IPS-15b (cell line): ENCODE measurements at regions not wholly inside any gene's neighbourhood (a gene's known extent, or its start where the extent isn't known, plus 50 kb on each side); places are given as distances from the start of the nearest gene placed in this dataset.

ENCODE experiments used
- H3K27me3 ChIP-seq: one replicate; pipeline ENCODE4 v1.6.1; 2013; ENCODE audit warnings: low read length; ENCODE audit not compliant: control insufficient read depth, insufficient read depth
- H3K36me3 ChIP-seq: one replicate; pipeline ENCODE4 v1.6.1; 2013; ENCODE audit warnings: low read length; ENCODE audit not compliant: control insufficient read depth, insufficient read depth
- H3K4me1 ChIP-seq: one replicate; pipeline ENCODE4 v1.6.1; 2013; ENCODE audit warnings: mild to moderate bottlenecking, low read length; ENCODE audit not compliant: control insufficient read depth, insufficient read depth
- H3K4me3 ChIP-seq: one replicate; pipeline ENCODE4 v1.5.1; 2013; ENCODE audit warnings: low read depth, low read length
- H3K9ac ChIP-seq: one replicate; pipeline ENCODE4 v1.6.1; 2013; ENCODE audit warnings: low read depth, mild to moderate bottlenecking, low read length
- H3K9me3 ChIP-seq: one replicate; pipeline ENCODE4 v1.6.1; 2013; ENCODE audit warnings: mild to moderate bottlenecking, low read length; ENCODE audit not compliant: control insufficient read depth, insufficient read depth

DNA sequence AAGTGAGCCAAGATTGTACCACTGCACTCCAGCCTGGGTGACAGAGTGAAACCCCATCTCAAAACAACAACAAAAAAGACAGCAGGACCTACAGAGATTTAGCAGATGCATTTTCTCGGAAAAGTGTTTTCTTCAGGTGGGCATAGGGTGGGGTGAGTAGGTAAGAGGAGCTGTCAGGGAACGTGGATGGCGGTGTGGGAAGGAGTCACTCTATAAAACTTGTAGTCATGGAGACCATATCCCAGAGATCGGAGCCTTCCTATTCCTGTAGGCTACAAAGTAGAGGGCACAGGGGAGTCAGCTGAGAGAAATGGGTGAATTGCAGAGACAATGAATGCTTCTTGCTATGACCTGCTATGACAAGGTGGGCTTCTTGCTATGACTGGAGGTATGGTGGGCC lies 283.0 kb upstream of the FOXK1 start:
- no peak overlapping the region for H3K9ac ChIP-seq
- H3K36me3 ChIP-seq: no peaks in the 10 kb centered on the region
- H3K9me3 ChIP-seq: peaks cover 3% of the 10 kb centered on the region
- no peak overlapping the region for H3K4me3 ChIP-seq
- no peaks in the 10 kb centered on the region for H3K27me3 ChIP-seq
- no peaks in the 10 kb centered on the region for H3K4me1 ChIP-seq

DNA sequence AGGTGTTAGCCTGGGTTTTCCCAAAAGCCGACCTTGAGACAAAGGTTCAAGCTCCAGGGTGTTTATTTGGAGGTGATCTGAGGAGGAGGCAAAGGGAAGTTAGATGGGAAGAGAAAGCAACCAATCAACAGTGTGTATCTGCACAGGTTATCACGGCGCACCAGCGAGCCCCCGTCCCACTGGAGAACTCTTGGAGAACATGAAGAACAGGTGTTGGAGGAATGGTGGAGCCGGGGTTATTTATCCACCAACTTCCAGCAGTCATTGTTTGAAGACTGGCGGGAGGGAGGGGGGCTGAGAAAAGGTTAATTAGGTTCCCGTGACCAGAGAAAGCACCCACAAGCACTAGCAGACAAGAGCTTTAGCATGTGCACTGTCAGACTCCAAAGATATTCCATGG lies 282.5 kb upstream of the FOXK1 start:
- no peaks in the 10 kb centered on the region for H3K36me3 ChIP-seq
- no peaks in the 10 kb centered on the region for H3K27me3 ChIP-seq
- no peak overlapping the region for H3K9ac ChIP-seq
- H3K4me3 ChIP-seq: no peak overlapping the region
- H3K9me3 ChIP-seq: peaks cover 3% of the 10 kb centered on the region
- no peaks in the 10 kb centered on the region for H3K4me1 ChIP-seq

DNA sequence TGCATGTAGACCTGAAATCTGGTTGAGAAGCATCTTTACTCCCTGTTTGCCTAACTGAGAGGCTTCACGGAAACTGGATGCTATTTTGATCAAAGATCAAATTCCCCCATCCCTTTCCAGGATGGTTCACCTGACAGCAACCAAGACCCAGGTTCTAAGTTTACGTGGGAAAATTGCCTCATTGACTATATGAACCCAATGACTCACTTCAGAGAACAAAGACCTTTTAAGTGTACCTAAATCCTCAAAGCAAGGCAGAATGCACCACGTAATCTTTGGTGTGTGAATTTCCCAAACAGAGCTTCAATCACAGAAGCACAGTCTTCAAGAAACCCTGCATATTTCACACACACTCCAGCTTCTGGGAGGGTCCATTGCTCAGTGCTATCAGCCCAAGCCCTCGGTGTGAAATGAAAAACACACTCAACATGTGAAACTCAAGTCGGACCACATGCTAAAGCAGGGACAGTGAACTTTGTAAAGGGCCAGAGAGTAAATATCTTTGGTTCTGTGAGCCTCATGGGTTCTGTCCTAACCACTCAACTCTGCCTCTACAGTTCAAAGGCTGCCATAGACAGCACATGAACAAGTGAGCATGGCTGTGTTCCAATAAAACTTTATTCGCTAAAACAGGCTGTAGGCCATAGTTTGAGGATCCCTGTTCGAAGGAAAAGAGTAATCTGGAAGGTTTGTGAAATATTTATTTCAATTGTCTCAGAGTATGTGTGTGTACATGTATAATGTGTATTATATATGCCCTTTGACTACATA lies 275.6 kb upstream of the FOXK1 start:
- Histone ChIP-seq H3K36me3 (no peaks in the 10 kb centered on the region), H3K9me3 (no peaks in the 10 kb centered on the region), H3K9ac (no peak overlapping the region), H3K4me1 (no peaks in the 10 kb centered on the region), H3K27me3 (no peaks in the 10 kb centered on the region), H3K4me3 (no peak overlapping the region)

DNA sequence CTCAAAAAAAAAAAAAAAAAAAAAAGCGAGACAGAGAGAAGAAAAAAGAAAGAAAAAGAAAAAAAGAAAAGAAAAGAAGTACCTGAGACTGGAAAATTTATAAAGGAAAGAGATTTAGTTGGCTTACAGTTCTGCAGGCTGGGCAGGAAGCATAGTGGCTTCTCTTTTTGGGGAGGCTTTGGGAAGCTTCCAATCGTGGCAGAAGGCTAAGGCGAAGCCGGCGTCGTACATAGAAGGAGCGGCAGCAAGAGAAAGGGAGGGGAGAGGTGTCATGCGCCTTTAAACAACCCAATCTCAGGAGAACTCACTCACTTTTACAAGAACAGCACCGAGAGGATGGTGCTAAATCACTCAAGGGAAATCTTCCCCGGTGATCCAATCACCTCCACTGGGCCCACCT lies 272.1 kb upstream of the FOXK1 start:
- Histone ChIP-seq H3K4me3 (no peak overlapping the region), H3K9ac (no peak overlapping the region), H3K36me3 (no peaks in the 10 kb centered on the region), H3K27me3 (no peaks in the 10 kb centered on the region), H3K9me3 (no peaks in the 10 kb centered on the region), H3K4me1 (no peaks in the 10 kb centered on the region)

DNA sequence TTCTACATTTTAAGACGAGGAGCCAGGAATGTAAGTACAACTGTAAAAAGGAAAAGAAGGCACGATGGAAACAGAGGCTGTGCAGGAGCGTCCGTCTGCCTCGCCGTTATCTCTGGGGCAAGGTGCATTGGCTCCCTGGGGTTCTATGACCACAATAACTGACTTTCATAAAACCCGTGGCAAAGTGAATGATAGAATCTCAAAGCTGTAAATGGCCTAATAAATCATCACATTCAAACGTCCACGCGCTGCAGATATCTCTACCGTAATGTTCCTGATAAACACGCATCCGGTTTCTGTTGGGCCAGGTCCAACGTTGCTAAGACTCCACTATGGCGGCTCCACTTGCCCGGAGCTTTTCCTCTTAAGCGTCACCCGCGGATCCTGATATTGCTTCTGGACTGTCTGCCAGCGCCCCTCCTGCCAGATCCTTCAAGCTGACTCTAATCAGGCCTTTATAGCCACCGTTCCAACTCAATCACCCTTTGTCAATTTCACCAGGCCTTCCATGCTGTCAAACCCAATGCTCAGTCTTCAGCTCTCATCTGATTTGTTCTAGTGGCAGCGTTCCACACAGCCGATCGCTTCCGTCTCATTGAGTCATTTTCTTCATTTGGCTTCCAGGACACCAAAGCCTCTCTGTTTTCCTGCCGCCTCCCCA lies 265.6 kb upstream of the FOXK1 start:
- Histone ChIP-seq H3K4me3 (no peak overlapping the region), H3K36me3 (no peaks in the 10 kb centered on the region), H3K4me1 (no peaks in the 10 kb centered on the region), H3K9ac (no peak overlapping the region), H3K27me3 (no peaks in the 10 kb centered on the region), H3K9me3 (no peaks in the 10 kb centered on the region)

DNA sequence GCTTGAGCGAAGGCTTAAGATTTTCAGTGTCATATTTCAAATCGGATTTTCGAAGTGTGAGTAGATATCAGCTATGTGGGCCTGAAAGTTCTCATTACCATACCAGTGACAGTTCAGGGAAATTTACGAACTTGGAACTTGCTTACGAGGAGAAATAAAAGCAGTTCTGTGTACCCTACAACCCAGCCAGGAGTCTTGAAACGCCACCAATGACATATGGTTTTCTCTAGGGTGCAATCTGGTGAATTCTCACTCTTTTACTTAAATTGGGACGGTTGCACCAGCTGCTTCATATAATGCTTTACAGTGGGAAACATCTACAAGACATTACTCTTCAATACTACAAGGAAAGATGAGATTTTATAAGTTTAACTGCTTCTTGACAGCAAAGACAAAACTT lies 253.6 kb upstream of the FOXK1 start:
- H3K9ac ChIP-seq: no peak overlapping the region
- H3K27me3 ChIP-seq: no peaks in the 10 kb centered on the region
- H3K36me3 ChIP-seq: no peaks in the 10 kb centered on the region
- no peaks in the 10 kb centered on the region for H3K9me3 ChIP-seq
- no peak overlapping the region for H3K4me3 ChIP-seq
- H3K4me1 ChIP-seq: no peaks in the 10 kb centered on the region

DNA sequence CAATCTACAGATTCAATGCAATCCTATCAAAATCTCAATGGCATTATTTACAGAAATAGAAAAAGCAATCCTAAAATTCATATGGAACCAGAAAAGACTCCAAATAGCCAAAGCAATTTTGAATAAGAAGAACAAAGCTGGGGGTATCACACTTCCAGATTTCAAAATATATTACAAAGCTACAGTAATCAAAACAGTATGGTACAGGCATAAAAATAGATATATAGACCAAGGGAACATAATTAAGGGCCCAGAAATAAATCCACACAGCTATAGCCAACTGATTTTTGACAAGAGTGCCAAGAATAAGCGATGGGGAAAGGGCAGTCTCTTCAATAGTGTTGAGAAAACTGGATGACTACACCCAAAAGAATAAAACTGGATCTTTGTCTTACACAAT lies 251.9 kb upstream of the FOXK1 start:
- H3K9me3 ChIP-seq: no peaks in the 10 kb centered on the region
- no peaks in the 10 kb centered on the region for H3K27me3 ChIP-seq
- H3K4me3 ChIP-seq: no peak overlapping the region
- H3K4me1 ChIP-seq: no peaks in the 10 kb centered on the region
- no peaks in the 10 kb centered on the region for H3K36me3 ChIP-seq
- H3K9ac ChIP-seq: no peak overlapping the region

DNA sequence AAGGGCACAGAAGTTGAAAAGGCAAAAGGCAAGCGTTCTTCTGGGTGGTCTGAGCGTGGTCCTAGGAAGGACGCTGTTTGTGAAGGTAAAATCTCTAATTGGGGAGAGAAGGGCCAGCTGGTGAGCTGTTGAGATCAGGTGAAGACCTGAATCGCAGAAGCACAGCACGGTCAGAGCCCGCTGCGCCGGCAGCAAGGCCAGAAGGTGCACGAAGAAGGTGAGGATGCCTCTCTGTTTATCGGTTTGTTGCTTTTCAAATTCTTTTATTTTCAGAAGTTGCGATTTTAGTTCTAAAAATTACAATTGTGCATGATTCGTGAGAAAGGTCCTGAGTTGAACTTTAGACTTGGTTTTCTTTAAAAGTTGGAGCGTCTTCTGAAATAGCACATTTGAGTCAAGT lies 247.8 kb upstream of the FOXK1 start:
- H3K27me3 ChIP-seq: no peaks in the 10 kb centered on the region
- H3K4me3 ChIP-seq: no peak overlapping the region
- H3K9ac ChIP-seq: no peak overlapping the region
- no peaks in the 10 kb centered on the region for H3K36me3 ChIP-seq
- H3K9me3 ChIP-seq: no peaks in the 10 kb centered on the region
- no peaks in the 10 kb centered on the region for H3K4me1 ChIP-seq

DNA sequence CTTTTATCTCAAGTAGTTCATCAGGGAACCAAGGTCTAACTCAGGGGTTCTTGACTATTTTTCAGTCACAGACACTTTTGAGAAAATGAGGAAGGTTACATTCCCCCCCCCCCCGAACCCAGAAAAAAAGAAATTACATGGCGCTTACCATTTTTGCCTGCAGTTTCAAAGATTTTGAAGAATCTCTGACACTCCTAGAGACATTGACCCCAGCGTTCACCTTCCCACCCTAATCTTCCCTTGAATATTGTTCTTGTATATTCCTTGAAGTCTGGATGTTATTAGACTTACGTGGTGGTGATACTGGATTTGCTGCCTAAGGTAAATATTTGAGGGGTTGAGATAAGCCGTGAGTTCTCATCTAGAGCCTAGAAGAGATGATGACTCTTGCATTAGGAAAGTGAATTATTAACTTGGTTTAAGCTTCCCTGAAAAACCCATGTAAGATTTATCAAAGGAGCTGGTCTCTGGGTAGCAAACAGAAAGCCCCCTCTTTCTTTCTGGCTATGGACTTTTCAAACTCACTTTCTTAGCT lies 245.7 kb upstream of the FOXK1 start:
- Histone ChIP-seq H3K36me3 (no peaks in the 10 kb centered on the region), H3K4me3 (no peak overlapping the region), H3K9me3 (no peaks in the 10 kb centered on the region), H3K27me3 (no peaks in the 10 kb centered on the region), H3K9ac (no peak overlapping the region), H3K4me1 (no peaks in the 10 kb centered on the region)

DNA sequence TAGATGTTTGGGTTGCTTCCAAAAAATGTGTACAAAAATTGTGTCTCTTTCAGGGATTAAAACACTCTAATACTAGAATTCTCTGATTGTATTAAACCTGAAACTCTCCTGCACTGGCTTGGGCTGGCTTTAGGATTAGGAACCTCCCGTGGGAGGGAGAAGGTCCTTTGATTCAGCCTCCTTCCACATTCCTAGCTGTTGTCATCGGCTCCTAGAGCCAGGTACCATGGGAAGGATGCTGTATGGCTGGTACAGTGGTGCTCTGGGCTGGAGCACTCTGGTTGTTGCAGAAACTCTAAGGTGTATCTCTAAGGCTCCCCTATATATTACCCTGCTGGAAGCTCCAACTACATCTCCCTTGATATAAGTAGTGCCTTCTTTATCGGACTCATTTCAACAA lies 245.2 kb upstream of the FOXK1 start:
- Histone ChIP-seq H3K9ac (no peak overlapping the region), H3K4me3 (no peak overlapping the region), H3K4me1 (no peaks in the 10 kb centered on the region), H3K27me3 (no peaks in the 10 kb centered on the region), H3K9me3 (no peaks in the 10 kb centered on the region), H3K36me3 (no peaks in the 10 kb centered on the region)

GRCh38 chr7:4437916-4438315 lies 244.2 kb upstream of the FOXK1 start:
- Histone ChIP-seq H3K27me3 (no peaks in the 10 kb centered on the region), H3K36me3 (no peaks in the 10 kb centered on the region), H3K9me3 (no peaks in the 10 kb centered on the region), H3K4me3 (no peak overlapping the region), H3K4me1 (no peaks in the 10 kb centered on the region), H3K9ac (no peak overlapping the region)

DNA sequence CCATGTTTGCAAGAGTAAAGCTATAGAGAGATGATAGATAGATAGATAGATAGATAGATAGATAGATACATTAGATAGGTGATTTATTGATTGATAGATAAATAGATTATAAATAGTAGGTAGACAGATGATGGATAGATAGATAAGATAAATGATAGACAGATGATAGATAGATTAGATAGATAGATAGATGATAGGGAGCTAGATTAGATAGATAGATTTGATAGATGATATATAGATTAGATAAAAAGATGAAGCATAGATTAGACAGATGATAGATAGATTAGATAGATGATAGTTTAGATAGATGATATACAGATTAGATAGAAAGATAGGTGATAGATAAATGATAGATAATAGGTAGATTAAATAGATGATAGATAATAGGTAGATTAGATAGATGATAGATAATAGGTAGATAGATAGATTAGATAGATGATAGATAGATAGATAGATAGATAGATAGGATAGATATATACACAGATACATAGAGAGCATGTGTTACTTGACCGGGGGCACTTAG lies 243.3 kb upstream of the FOXK1 start:
- H3K9me3 ChIP-seq: no peaks in the 10 kb centered on the region
- no peak overlapping the region for H3K9ac ChIP-seq
- H3K27me3 ChIP-seq: no peaks in the 10 kb centered on the region
- H3K4me3 ChIP-seq: no peak overlapping the region
- H3K36me3 ChIP-seq: no peaks in the 10 kb centered on the region
- H3K4me1 ChIP-seq: no peaks in the 10 kb centered on the region
